ENCODE measurements at regions not wholly inside any gene's neighbourhood (a gene's known extent, or its start where the extent isn't known, plus 50 kb on each side); places are given as distances from the start of the nearest gene placed in this dataset.

GRCh38 chr10:120368927-120369326 lies 88.1 kb upstream of the PLPP4 start:
- TF ChIP-seq CTCF (IDR thresholded peaks at IDR 0.05; ENCODE audit: insufficient read depth, low read length, missing control alignments): no peak
- H3K4me3 ChIP-seq (ENCODE audit: low read depth, low read length): no peak overlapping the region
- DNase-seq (ENCODE audit: low read depth, low spot score): no peak
- ChIA-PET CTCF (interaction anchor here (1.8 kb wide), 1 partner anchor 32 kb away, joined by 4 read pairs; no protein-coding TSS in a partner anchor), POLR2A (no interaction called here)

- CTCF ChIA-PET: interaction anchor here (1.6 to 1.8 kb wide), 2 partner anchors 33 to 54 kb away, joined by 4 to 5 read pairs; no protein-coding TSS in a partner anchor
- TF ChIP-seq CTCF (IDR thresholded peaks at IDR 0.05; ENCODE audit: insufficient read depth, low read length, missing control alignments): no peak
- no peak for DNase-seq (ENCODE audit: low read depth, low spot score)
- no peak overlapping the region for H3K4me3 ChIP-seq (ENCODE audit: low read depth, low read length)
- POLR2A ChIA-PET: no interaction called here
Observed at GRCh38 chr10:120369856-120370276, 87.2 kb upstream of the PLPP4 start.

- POLR2A ChIA-PET: interaction anchor here (0.6 kb wide), 1 partner anchor 42 kb away, joined by 5 read pairs; no protein-coding TSS in a partner anchor
- TF ChIP-seq CTCF (IDR thresholded peaks at IDR 0.05; ENCODE audit: insufficient read depth, low read length, missing control alignments): no peak
- CTCF ChIA-PET: interaction anchor here (1.0 kb wide), 1 partner anchor 229 kb away, joined by 3 read pairs; no protein-coding TSS in a partner anchor
- H3K4me3 ChIP-seq (ENCODE audit: low read depth, low read length): no peak overlapping the region
- DNase-seq (ENCODE audit: low read depth, low spot score): no peak
Observed at GRCh38 chr10:120371856-120372255, 85.2 kb upstream of the PLPP4 start.

GRCh38 chr10:120372917-120373316 lies 84.1 kb upstream of the PLPP4 start:
- TF ChIP-seq CTCF (IDR thresholded peaks at IDR 0.05; ENCODE audit: insufficient read depth, low read length, missing control alignments): no peak
- ChIA-PET POLR2A (no interaction called here), CTCF (no interaction called here)
- H3K4me3 ChIP-seq (ENCODE audit: low read depth, low read length): no peak overlapping the region
- no peak for DNase-seq (ENCODE audit: low read depth, low spot score)

GRCh38 chr10:120375666-120376065 lies 81.4 kb upstream of the PLPP4 start:
- CTCF ChIA-PET: interaction anchor here (0.8 kb wide), 1 partner anchor 9 kb away, joined by 3 read pairs; no protein-coding TSS in a partner anchor
- POLR2A ChIA-PET: no interaction called here
- no peak overlapping the region for H3K4me3 ChIP-seq (ENCODE audit: low read depth, low read length)
- no peak for TF ChIP-seq CTCF (IDR thresholded peaks at IDR 0.05; ENCODE audit: insufficient read depth, low read length, missing control alignments)
- no peak for DNase-seq (ENCODE audit: low read depth, low spot score)

GRCh38 chr10:120381931-120382330 lies 75.1 kb upstream of the PLPP4 start:
- no peak for TF ChIP-seq CTCF (IDR thresholded peaks at IDR 0.05; ENCODE audit: insufficient read depth, low read length, missing control alignments)
- ChIA-PET CTCF (interaction anchor here (1.9 to 2.0 kb wide), 2 partner anchors 11 to 42 kb away, joined by 3 to 8 read pairs; no protein-coding TSS in a partner anchor), POLR2A (no interaction called here)
- DNase-seq (ENCODE audit: low read depth, low spot score): no peak
- no peak overlapping the region for H3K4me3 ChIP-seq (ENCODE audit: low read depth, low read length)
